GM13977 (cell line): ENCODE measurements at regions not wholly inside any gene's neighbourhood (a gene's known extent, or its start where the extent isn't known, plus 50 kb on each side); places are given as distances from the start of the nearest gene placed in this dataset.

Experiments used
- DNase-seq: peaks from one replicate; pipeline ENCODE4 v3.0.0; 2012; ENCODE audit warnings: low spot score
- in situ Hi-C: fragments of 300-500 bp; cut with MboI; formaldehyde crosslinking; loops from one replicate; pipeline ENCODE4 v1.12.0; 2022; ENCODE audit warnings: low sequenced_read_pairs, low pct_unique_long_range_greater_than_20kb, mixed read lengths, inconsistent platforms; ENCODE audit not compliant: unreplicated experiment
- TF ChIP-seq, protein P1 (sequence below): IDR thresholded peaks from 2 replicates; pipeline ENCODE4 v1.5.1; 2012; ENCODE audit warnings: mild to moderate bottlenecking, control low read depth; ENCODE audit not compliant: insufficient read depth; ENCODE audit errors: extremely low read depth, missing control alignments

GRCh38 chr1:8267307-8267706, 50.6 kb upstream of the SLC45A1 start:
- in situ Hi-C loops, result no loop called here
- TF ChIP-seq, protein P1, sequence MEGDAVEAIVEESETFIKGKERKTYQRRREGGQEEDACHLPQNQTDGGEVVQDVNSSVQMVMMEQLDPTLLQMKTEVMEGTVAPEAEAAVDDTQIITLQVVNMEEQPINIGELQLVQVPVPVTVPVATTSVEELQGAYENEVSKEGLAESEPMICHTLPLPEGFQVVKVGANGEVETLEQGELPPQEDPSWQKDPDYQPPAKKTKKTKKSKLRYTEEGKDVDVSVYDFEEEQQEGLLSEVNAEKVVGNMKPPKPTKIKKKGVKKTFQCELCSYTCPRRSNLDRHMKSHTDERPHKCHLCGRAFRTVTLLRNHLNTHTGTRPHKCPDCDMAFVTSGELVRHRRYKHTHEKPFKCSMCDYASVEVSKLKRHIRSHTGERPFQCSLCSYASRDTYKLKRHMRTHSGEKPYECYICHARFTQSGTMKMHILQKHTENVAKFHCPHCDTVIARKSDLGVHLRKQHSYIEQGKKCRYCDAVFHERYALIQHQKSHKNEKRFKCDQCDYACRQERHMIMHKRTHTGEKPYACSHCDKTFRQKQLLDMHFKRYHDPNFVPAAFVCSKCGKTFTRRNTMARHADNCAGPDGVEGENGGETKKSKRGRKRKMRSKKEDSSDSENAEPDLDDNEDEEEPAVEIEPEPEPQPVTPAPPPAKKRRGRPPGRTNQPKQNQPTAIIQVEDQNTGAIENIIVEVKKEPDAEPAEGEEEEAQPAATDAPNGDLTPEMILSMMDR, result no peak
- DNase-seq, result no peak

- TF ChIP-seq, protein P1, result no peak
- DNase-seq, result no peak
- in situ Hi-C loops, result no loop called here
Measured at GRCh38 chr1:8266436-8267165, 51.3 kb upstream of the SLC45A1 start.

DNA sequence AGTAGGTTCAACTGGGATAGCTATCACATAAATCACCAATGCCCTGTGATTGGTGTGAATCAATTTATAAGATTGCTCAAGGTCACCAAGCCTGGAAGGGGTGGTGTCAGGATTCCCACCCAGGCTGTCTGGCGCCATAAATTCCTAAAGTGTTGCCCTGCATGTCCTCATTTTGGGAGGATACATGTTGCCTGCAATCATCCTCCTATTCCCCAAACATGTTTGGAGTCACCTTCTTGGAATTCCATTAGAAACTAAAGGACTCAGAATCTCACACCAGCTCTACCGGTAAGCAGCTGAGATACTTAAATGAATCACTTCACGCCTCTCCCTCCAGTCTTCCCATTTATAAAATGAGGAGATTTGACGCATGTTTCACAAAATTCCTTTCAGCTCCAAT, 54.1 kb upstream of the SLC45A1 start:
- DNase-seq, result no peak
- in situ Hi-C loops, result no loop called here
- TF ChIP-seq, protein P1, result no peak

DNA sequence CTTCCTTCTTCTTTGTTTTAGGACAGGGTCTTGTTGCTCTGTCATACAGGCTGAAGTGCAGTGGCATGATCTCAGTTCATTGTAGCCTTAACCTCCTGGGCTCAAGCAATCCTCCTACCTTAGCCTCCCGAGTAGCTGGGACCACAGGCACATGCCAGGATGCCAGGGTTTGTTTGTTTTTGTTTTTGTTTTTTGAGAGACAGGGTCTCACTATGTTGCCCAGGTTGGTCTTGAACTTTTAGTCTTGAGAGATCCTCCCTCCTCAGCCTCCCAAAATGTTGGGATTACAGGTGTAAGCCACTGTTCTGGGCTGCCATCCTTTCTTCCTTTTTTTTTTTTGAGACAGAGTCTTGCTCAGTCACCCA, 56.5 kb upstream of the SLC45A1 start:
- in situ Hi-C loops, result no loop called here
- DNase-seq, result no peak
- TF ChIP-seq, protein P1, result no peak

DNA sequence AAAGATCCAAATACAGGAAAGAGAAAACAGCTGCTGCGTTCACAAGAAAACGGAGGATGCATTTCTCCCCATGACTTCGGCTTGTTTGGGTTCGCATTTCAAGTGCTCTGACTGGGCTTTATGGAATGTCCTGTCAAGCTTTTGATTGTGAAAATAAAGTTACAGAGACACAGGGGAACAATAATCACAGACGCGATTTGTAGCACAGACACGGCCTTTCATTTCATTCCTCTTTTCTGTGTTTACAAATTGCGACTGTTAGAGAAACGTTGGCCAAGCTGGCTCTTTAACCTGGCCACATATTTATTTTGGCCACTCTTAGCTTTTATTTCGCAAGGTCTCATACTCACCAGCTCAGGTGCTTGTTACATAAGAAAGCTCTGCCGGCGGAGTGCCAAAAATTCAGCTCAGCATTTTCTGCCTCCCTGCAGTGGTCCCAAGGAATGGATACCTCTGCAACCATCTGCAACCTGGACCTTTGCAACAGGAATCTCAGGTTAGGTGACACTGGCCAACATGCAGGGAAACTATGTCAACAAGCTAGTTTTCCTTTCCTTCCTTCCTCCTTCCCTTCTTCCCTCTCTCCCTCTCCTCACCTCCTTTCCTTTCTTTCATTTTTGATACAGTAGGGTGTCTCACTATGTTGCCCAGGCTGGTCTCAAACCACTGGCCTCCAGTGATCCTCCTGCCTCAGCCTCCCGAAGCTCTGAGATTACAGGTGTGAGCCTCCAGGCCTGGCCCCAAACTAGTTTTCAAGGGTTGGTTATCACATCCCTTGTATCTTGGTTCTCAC, 58.2 kb upstream of the SLC45A1 start:
- DNase-seq, result no peak
- in situ Hi-C loops, result no loop called here
- TF ChIP-seq, protein P1, result no peak

DNA sequence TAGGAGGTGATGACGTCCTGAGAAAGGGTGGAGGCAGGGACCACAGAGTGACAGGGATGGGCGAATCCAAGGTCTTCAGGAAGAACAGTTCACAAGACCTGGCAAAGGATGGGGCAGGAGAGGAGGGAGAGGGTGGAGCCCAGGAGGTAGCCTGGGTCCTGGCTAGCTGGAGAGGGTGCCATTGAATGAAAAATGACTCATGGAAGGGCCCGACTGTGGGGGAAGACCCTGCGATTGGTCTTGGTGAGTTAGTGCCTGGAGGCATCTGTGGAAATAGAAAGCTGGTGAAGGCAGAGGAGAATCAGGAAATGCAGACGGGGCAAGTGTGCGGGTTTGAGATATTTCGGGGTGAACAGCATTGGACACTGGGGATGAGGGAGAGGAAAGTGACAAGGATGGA, 60.3 kb upstream of the SLC45A1 start:
- TF ChIP-seq, protein P1, result no peak
- in situ Hi-C loops, result no loop called here
- no peak for DNase-seq
